ENCODE measurements at regions not wholly inside any gene's neighbourhood (a gene's known extent, or its start where the extent isn't known, plus 50 kb on each side); places are given as distances from the start of the nearest gene placed in this dataset.

- ATAC-seq: no peak
- Histone ChIP-seq H3K4me1 (ENCODE audit: insufficient read depth) (no peaks in the 10 kb centered on the region), H3K4me2 (no peak overlapping the region), H3F3A (replicated peaks; ENCODE audit: low read depth) (no peaks in the 10 kb centered on the region), H3K4me3 (no peak overlapping the region), H2AFZ (no peak overlapping the region), H4K20me1 (replicated peaks; ENCODE audit: insufficient read depth) (no peaks in the 10 kb centered on the region), H3K9me2 (ENCODE audit: insufficient read depth) (peaks cover 4% of the 10 kb centered on the region), H3K79me2 (replicated peaks; ENCODE audit: insufficient read depth) (no peaks in the 10 kb centered on the region), H3K36me3 (ENCODE audit: insufficient read depth) (no peaks in the 10 kb centered on the region), H3K27ac (ENCODE audit: low read depth) (no peak overlapping the region), H3K27me3 (ENCODE audit: insufficient read depth) (no peaks in the 10 kb centered on the region)
- TF ChIP-seq JUNB (IDR thresholded peaks at IDR 0.05; ENCODE audit: unreplicated experiment): no peak
- no peak for TF ChIP-seq EZH2phosphoT487 (IDR thresholded peaks at IDR 0.05; ENCODE audit: unreplicated experiment)
- no peak for TF ChIP-seq CREB1 (CRISPR knock-in tag; IDR thresholded peaks at IDR 0.05; ENCODE audit: low read depth)
- TF ChIP-seq ZNF462 (CRISPR knock-in tag; IDR thresholded peaks at IDR 0.05): no peak
- no peak for TF ChIP-seq ZNF331 (CRISPR knock-in tag; IDR thresholded peaks at IDR 0.05; ENCODE audit: low read depth)
- TF ChIP-seq NANOG (IDR thresholded peaks at IDR 0.05; ENCODE audit: borderline replicate concordance): no peak
- no peak for TF ChIP-seq STAT1 (IDR thresholded peaks at IDR 0.05; ENCODE audit: unreplicated experiment)
- TF ChIP-seq CTCF (conservative IDR thresholded peaks at IDR 0.05; ENCODE audit: low read depth in 2 of 2): no peak
- TF ChIP-seq ETS1 (IDR thresholded peaks at IDR 0.05): no peak
- no peak for TF ChIP-seq EZH2 (IDR thresholded peaks at IDR 0.05; ENCODE audit: low read depth, unreplicated experiment)
- no peak for TF ChIP-seq ZNF114 (CRISPR knock-in tag; IDR thresholded peaks at IDR 0.05)
- no peak for TF ChIP-seq REST (IDR thresholded peaks at IDR 0.05; ENCODE audit: unreplicated experiment)
- no peak for TF ChIP-seq POLR2AphosphoS5 (IDR thresholded peaks at IDR 0.05; ENCODE audit: low read depth)
- Mint-ChIP-seq H3K27ac (no peak overlapping the region), H3K9me3 (peaks cover 7% of the 10 kb centered on the region; the same call in 1 of the 3 replicates), H3K36me3 (ENCODE audit: low read depth) (peaks cover 9% of the 10 kb centered on the region; the same call in 2 of the 3 replicates), H3K4me1 (no peaks in the 10 kb centered on the region), H3K4me3 (no peak overlapping the region), H3K27me3 (ENCODE audit: insufficient read depth, low read depth, poor library complexity) (peaks cover 2% of the 10 kb centered on the region)
- DNase-seq (ENCODE audit: low spot score): no peak
Observed at GRCh38 chr1:188611432-188611831, 1782.7 kb downstream of the PLA2G4A start.

Data from GM23338 (cell line).